ENCODE measurements at regions not wholly inside any gene's neighbourhood (a gene's known extent, or its start where the extent isn't known, plus 50 kb on each side); places are given as distances from the start of the nearest gene placed in this dataset.
"Not testable (repeated sequence)": the region's sequence is repeated elsewhere in the genome, so short reads cannot be mapped to it uniquely, and the experiment has no call there.

- DNase-seq = no peak
Measured at GRCh38 chr11:90330632-90331031, 107.8 kb upstream of the CHORDC1 start.

GRCh38 chr11:90329043-90329442, 106.2 kb upstream of the CHORDC1 start:
- DNase-seq = no peak

- DNase-seq = no peak
Measured at GRCh38 chr11:90326647-90327046, 103.8 kb upstream of the CHORDC1 start.

GRCh38 chr11:90323289-90323688, 100.4 kb upstream of the CHORDC1 start:
- DNase-seq = no peak

- DNase-seq = no peak
Measured at GRCh38 chr11:90321018-90321417, 98.2 kb upstream of the CHORDC1 start.

- DNase-seq = no peak
Measured at GRCh38 chr11:90318651-90319050, 95.8 kb upstream of the CHORDC1 start.

GRCh38 chr11:90310210-90310609, 87.4 kb upstream of the CHORDC1 start:
- DNase-seq = no peak

GRCh38 chr11:90309693-90310092, 86.8 kb upstream of the CHORDC1 start:
- DNase-seq = no peak

GRCh38 chr11:90294526-90294925, 71.7 kb upstream of the CHORDC1 start:
- DNase-seq = no peak

GRCh38 chr11:90294091-90294490, 71.2 kb upstream of the CHORDC1 start:
- no peak for DNase-seq

GRCh38 chr11:90288212-90288821, 65.5 kb upstream of the CHORDC1 start:
- no peak for DNase-seq

GRCh38 chr11:90286640-90287039, 63.8 kb upstream of the CHORDC1 start:
- no peak for DNase-seq

GRCh38 chr11:90284171-90284570, 61.3 kb upstream of the CHORDC1 start:
- no peak for DNase-seq

- not testable (repeated sequence) for DNase-seq
Measured at GRCh38 chr11:90282551-90283071, 59.8 kb upstream of the CHORDC1 start.

- no peak for DNase-seq
Measured at GRCh38 chr11:90274362-90274761, 51.5 kb upstream of the CHORDC1 start.
